Fibroblast of villous mesenchyme (primary cell): ENCODE measurements at regions not wholly inside any gene's neighbourhood (a gene's known extent, or its start where the extent isn't known, plus 50 kb on each side); places are given as distances from the start of the nearest gene placed in this dataset.
"Not testable (repeated sequence)": the region's sequence is repeated elsewhere in the genome, so short reads cannot be mapped to it uniquely, and the experiment has no call there.

Experiments used
- DNase-seq: peaks from one replicate; pipeline ENCODE4 v3.0.0-alpha.2; 2010; ENCODE audit warnings: low read depth
- H3K4me3 ChIP-seq: 2 replicates; pipeline ENCODE4 v1.5.1; 2011; ENCODE audit warnings: low read depth, mild to moderate bottlenecking, low read length
- TF ChIP-seq, protein P1 (sequence below): IDR thresholded peaks from 2 replicates; pipeline ENCODE4 v1.5.1; 2012; ENCODE audit warnings: low read depth, mild to moderate bottlenecking, low read length; ENCODE audit not compliant: insufficient read depth

DNA sequence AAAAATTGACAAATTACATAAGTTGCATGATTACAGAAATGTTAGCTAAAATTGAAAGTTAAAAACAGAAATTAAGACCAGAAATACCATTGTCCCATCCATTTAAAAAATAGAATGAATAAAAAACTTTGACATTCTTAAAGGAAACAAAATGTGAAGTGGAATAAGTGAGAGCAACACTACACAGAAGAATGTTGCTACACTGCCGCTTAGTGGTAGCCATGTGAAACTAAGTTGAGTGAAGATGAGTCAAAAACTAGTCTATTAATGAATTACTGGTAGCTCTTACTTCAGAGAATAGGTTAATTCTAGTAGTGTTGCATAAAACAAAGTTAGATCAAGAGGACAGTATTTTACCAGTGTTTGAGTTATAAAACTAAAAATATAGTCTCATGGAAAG lies 571.0 kb upstream of the KLHL4 start:
- TF ChIP-seq, protein P1, sequence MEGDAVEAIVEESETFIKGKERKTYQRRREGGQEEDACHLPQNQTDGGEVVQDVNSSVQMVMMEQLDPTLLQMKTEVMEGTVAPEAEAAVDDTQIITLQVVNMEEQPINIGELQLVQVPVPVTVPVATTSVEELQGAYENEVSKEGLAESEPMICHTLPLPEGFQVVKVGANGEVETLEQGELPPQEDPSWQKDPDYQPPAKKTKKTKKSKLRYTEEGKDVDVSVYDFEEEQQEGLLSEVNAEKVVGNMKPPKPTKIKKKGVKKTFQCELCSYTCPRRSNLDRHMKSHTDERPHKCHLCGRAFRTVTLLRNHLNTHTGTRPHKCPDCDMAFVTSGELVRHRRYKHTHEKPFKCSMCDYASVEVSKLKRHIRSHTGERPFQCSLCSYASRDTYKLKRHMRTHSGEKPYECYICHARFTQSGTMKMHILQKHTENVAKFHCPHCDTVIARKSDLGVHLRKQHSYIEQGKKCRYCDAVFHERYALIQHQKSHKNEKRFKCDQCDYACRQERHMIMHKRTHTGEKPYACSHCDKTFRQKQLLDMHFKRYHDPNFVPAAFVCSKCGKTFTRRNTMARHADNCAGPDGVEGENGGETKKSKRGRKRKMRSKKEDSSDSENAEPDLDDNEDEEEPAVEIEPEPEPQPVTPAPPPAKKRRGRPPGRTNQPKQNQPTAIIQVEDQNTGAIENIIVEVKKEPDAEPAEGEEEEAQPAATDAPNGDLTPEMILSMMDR = peak; percentile 42
- H3K4me3 ChIP-seq = no peak overlapping the region
- no peak for DNase-seq

DNA sequence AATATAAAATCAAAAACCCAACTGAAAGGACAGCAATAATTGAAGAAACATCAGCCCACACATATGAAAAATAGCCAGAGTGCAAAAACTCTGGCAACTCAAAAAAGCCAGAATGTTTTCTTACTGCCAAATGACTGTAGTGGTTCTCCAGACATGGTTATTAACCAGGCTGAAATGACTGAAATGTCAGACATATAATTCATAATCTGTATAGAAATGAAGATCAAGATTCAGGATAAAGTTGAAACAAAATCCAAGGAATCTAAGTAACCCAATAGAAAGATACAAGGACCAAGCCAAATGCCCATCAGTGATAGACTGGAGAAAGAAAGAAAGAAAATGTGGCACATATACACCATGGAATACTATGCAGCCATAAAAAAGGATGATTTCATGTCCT lies 553.3 kb upstream of the KLHL4 start:
- no peak for DNase-seq
- TF ChIP-seq, protein P1 = no peak
- no peak overlapping the region for H3K4me3 ChIP-seq

DNA sequence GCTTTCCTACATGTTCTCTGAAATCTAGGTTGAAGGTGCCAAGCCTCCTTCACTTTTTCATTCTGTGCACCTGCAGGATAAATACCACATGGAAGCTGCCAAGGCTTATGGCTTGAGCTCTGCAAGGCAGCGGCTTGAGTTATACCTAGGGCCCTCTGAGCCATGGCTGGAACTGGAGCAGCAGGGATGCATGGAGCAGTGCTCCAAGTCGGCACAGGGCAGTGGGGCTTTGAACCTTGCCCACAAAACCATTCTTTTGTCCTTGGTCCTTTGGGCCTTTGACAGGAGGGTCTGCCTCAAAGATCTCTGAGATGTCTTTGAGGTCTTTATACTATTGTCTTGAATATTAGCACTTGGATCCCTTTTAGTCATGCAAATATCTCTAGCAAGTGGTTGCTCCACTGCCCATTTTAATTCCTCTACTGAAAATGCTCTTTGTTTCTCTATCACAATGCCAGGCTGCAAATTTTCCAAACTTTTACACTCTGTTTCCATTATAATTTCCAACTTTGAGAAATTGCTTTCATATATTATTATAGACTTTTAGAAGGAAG lies 536.2 kb upstream of the KLHL4 start:
- H3K4me3 ChIP-seq = no peak overlapping the region
- TF ChIP-seq, protein P1 = no peak
- DNase-seq = no peak

DNA sequence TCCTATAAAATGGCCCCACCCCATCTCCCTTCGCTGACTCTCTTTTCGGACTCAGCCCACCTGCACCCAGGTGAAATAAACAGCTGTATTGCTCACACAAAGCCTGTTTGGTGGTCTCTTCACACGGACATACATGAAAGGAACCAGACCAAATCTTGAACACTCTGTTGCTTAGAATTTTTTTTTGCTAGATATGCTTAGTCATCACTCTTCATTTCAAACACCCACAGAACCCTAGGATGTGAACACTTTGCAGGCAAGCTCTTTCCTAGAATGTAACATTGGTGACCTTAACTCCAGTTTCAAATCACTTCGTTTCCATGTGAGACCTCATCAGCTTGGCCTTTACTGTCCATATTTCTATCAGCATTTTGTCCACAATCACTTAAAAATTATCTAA lies 530.3 kb upstream of the KLHL4 start:
- DNase-seq, H3K4me3 ChIP-seq: not testable (repeated sequence)

DNA sequence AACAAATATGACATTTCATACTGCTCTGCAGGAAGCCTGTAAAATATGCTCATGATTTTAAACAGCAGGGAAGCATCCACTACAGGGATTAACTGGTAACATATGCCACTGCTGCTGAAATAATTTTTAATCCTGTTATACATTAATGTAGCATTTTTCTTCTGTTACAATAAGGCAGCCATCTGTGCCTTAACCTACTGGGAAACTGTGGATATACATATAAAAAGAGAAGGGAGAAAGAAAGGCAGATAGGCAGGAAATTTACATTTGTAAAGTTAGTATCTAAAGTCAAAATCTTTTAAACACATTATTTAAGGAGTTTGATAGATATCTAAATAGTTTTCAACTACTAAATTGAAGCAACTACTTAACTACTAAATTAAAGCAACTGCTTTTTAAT lies 514.6 kb upstream of the KLHL4 start:
- H3K4me3 ChIP-seq = no peak overlapping the region
- TF ChIP-seq, protein P1 = no peak
- no peak for DNase-seq

DNA sequence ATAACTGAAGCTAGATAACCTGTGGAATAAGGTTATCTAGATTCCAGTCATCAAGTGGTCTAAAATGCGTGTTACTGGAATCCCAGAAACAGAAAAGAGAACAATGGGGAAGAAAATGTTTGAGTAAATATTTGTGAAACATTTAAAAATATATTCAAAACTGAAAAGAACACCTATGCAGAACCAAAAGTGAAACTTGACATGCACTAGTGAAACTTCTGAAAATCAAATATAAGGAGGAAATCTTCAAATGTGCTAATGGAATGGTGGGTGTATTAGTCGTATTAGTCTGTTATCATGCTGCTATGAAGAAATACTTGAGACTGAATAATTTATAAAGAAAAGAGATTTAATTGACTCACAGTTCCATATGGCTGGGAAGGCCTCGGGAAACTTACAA lies 512.4 kb upstream of the KLHL4 start:
- TF ChIP-seq, protein P1 = no peak
- DNase-seq = no peak
- H3K4me3 ChIP-seq = no peak overlapping the region

DNA sequence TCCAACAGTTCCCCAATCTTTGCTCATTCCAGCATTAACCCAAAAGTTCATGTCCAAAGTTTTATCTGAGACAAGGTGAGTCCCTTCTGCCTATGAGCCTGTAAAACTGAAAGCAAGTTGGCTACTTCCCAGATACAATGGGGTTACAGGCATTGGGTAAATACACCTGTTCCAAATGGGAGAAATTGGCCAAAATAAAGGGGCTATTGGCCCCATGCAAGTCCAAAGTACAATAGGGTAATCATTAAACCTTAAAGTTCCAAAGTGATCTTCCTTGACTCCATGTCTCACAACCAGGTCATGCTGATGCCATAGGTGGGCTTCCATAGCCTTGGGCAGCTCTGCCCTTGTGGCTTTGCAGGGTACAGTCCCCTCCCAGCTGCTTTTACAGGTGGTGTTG lies 511.7 kb upstream of the KLHL4 start:
- no peak overlapping the region for H3K4me3 ChIP-seq
- DNase-seq = no peak
- TF ChIP-seq, protein P1 = no peak
